Loucy (cell line): ENCODE measurements at regions not wholly inside any gene's neighbourhood (a gene's known extent, or its start where the extent isn't known, plus 50 kb on each side); places are given as distances from the start of the nearest gene placed in this dataset.

Source experiments
- H2AFZ ChIP-seq: fragments of 200-600 bp; sonication (generic); 2 replicates; pipeline ENCODE4 v1.6.0; 2016; ENCODE audit warnings: antibody characterized with exemption, mild to moderate bottlenecking, low read length, moderate library complexity
- H3F3A ChIP-seq: fragments of 200-600 bp; 2 replicates; pipeline ENCODE4 v1.6.0; 2016; ENCODE audit warnings: antibody characterized with exemption, low read depth, mild to moderate bottlenecking
- H3K27me3 ChIP-seq: fragments of 200-600 bp; sonication (generic); 2 replicates; pipeline ENCODE4 v1.6.1; 2014; ENCODE audit warnings: low read length, mild to moderate bottlenecking; ENCODE audit not compliant: insufficient read depth, poor library complexity, severe bottlenecking
- H3K36me3 ChIP-seq: fragments of 200-600 bp; sonication (generic); 2 replicates; pipeline ENCODE4 v1.6.1; 2016; ENCODE audit warnings: low read length; ENCODE audit not compliant: insufficient read depth
- H3K4me1 ChIP-seq: fragments of 200-600 bp; sonication (generic); 2 replicates; pipeline ENCODE4 v1.5.1; 2014; ENCODE audit warnings: low read length, mild to moderate bottlenecking; ENCODE audit not compliant: insufficient read depth, poor library complexity, severe bottlenecking
- H3K4me2 ChIP-seq: fragments of 200-600 bp; sonication (generic); 2 replicates; pipeline ENCODE4 v1.6.0; 2014; ENCODE audit warnings: antibody characterized with exemption, low read length, low read depth, mild to moderate bottlenecking; ENCODE audit not compliant: poor library complexity, severe bottlenecking
- H3K4me3 ChIP-seq: fragments of 200-600 bp; sonication (generic); 2 replicates; pipeline ENCODE4 v1.5.1; 2014; ENCODE audit warnings: low read length, mild to moderate bottlenecking, mixed read lengths; ENCODE audit not compliant: poor library complexity, severe bottlenecking
- H3K79me2 ChIP-seq: fragments of 200-600 bp; sonication (generic); 2 replicates; pipeline ENCODE4 v1.6.1; 2014; ENCODE audit warnings: low read length; ENCODE audit not compliant: insufficient read depth
- H3K9ac ChIP-seq: fragments of 200-600 bp; sonication (generic); 2 replicates; pipeline ENCODE4 v1.6.0; 2014; ENCODE audit warnings: mild to moderate bottlenecking, low read depth, low read length, moderate library complexity; ENCODE audit not compliant: poor library complexity, severe bottlenecking
- H3K9me2 ChIP-seq: fragments of 200-600 bp; sonication (generic); replicated peaks from 2 replicates; pipeline ENCODE4 v1.6.1; 2016; ENCODE audit warnings: low read depth, low read length, mixed read lengths
- H3K9me3 ChIP-seq: fragments of 200-600 bp; sonication (generic); 2 replicates; pipeline ENCODE4 v1.6.1; 2014; ENCODE audit warnings: mild to moderate bottlenecking, antibody characterized with exemption, low read length, low read depth; ENCODE audit not compliant: insufficient read depth
- H4K20me1 ChIP-seq: fragments of 200-600 bp; sonication (generic); 2 replicates; pipeline ENCODE4 v1.6.0; 2014; ENCODE audit warnings: antibody characterized with exemption, low read length, mild to moderate bottlenecking; ENCODE audit not compliant: insufficient read depth, poor library complexity, severe bottlenecking
- CTCF ChIP-seq: fragments of 200-600 bp; sonication (generic); conservative IDR thresholded peaks from 2 replicates; pipeline ENCODE4 v1.5.1; 2014; ENCODE audit warnings: mild to moderate bottlenecking, antibody characterized with exemption, low read length
- EZH2phosphoT487 ChIP-seq: fragments of 200-600 bp; IDR thresholded peaks from 2 replicates; pipeline ENCODE4 v1.6.1; 2018; ENCODE audit warnings: antibody characterized with exemption, mild to moderate bottlenecking, moderate library complexity, borderline replicate concordance

DNA sequence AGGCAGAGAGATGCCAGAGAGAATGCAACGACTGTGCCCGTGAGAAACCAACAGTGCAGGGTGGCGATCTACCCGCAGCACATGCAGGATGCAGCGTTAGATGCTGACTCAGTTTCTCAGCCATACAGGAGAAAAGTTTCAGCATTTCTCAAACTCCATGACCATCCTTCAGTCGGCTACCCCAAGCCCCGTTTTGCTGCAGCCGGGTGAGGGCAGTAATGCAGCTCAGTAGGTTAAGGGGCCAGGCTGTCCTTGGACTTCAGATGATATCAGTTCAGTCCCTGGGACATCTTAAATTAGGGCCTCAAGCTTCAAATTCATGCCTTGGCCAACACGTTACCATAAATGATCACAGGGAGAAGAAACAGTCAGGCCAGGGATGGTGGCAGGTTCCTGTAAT, 125.5 kb downstream of the PALM2AKAP2 start:
- Histone ChIP-seq H3K9me2 (no peaks in the 10 kb centered on the region), H3K4me2 (no peak overlapping the region), H2AFZ (no peak overlapping the region), H3K79me2 (no peaks in the 10 kb centered on the region), H3K9ac (no peak overlapping the region), H3F3A (no peaks in the 10 kb centered on the region), H3K9me3 (no peaks in the 10 kb centered on the region), H4K20me1 (no peaks in the 10 kb centered on the region), H3K4me1 (no peaks in the 10 kb centered on the region), H3K27me3 (no peaks in the 10 kb centered on the region), H3K36me3 (no peaks in the 10 kb centered on the region), H3K4me3 (no peak overlapping the region)
- TF ChIP-seq EZH2phosphoT487 (no peak), CTCF (no peak)

GRCh38 chr9:109906766-109907382, 126.9 kb downstream of the PALM2AKAP2 start:
- 0 out of 2 replicates have a peak overlapping the region, but pooled peaks have one; percentile 1 for H2AFZ ChIP-seq
- H3K9me3 ChIP-seq: no peaks in the 10 kb centered on the region
- no peak overlapping the region for H3K4me2 ChIP-seq
- H3F3A ChIP-seq: no peaks in the 10 kb centered on the region
- peak; percentile 38; the same call in 1 of the 2 replicates for TF ChIP-seq CTCF
- TF ChIP-seq EZH2phosphoT487: no peak
- no peak overlapping the region for H3K4me3 ChIP-seq
- no peaks in the 10 kb centered on the region for H3K27me3 ChIP-seq
- no peaks in the 10 kb centered on the region for H3K79me2 ChIP-seq
- H3K36me3 ChIP-seq: no peaks in the 10 kb centered on the region
- no peaks in the 10 kb centered on the region for H4K20me1 ChIP-seq
- no peaks in the 10 kb centered on the region for H3K4me1 ChIP-seq
- H3K9me2 ChIP-seq: no peaks in the 10 kb centered on the region
- no peak overlapping the region for H3K9ac ChIP-seq

- Histone ChIP-seq H3K4me2 (no peak overlapping the region), H3K79me2 (no peaks in the 10 kb centered on the region), H3K36me3 (no peaks in the 10 kb centered on the region), H3K9me3 (no peaks in the 10 kb centered on the region), H3F3A (no peaks in the 10 kb centered on the region), H4K20me1 (no peaks in the 10 kb centered on the region), H3K9ac (no peak overlapping the region), H2AFZ (0 out of 2 replicates have a peak overlapping the region, but pooled peaks have one; percentile 1), H3K4me1 (no peaks in the 10 kb centered on the region), H3K4me3 (no peak overlapping the region), H3K9me2 (no peaks in the 10 kb centered on the region), H3K27me3 (no peaks in the 10 kb centered on the region)
- no peak for TF ChIP-seq EZH2phosphoT487
- TF ChIP-seq CTCF: no peak
These were observed 127.4 kb downstream of the PALM2AKAP2 start for GRCh38 chr9:109907400-109907799.
